Breast epithelium (tissue), 4 donors: ENCODE measurements at regions not wholly inside any gene's neighbourhood (a gene's known extent, or its start where the extent isn't known, plus 50 kb on each side); places are given as distances from the start of the nearest gene placed in this dataset.

Experiments used
- DNase-seq, 2 donors: peaks; one replicate each; pipeline ENCODE4 v3.0.0-alpha.2; 2019; ENCODE audit warnings: low spot score in 2 of 2
- H3K27ac ChIP-seq, 2 donors: fragments of 200-600 bp; sonication (generic) in 1 of 2; one replicate each; pipeline ENCODE4 v1.5.1; 2016 to 2019; ENCODE audit warnings: mild to moderate bottlenecking in 1 of 2
- H3K27me3 ChIP-seq, 2 donors: fragments of 200-600 bp; sonication (generic) in 1 of 2; one replicate each; pipeline versions ENCODE4 v1.5.1 to v1.6.0; 2017 to 2019; ENCODE audit warnings: control low read depth in 1 of 2, mild to moderate bottlenecking in 1 of 2
- H3K36me3 ChIP-seq: fragments of 200-600 bp; one replicate; pipeline ENCODE4 v1.5.1; 2019
- H3K4me1 ChIP-seq, 2 donors: fragments of 200-600 bp; sonication (generic); one replicate each; pipeline ENCODE4 v1.5.1; 2016 to 2019; ENCODE audit warnings: control low read depth in 1 of 2
- H3K4me3 ChIP-seq, 3 donors: fragments of 200-600 bp; sonication (generic); 1 replicate in 2 of 3; 2 replicates in 1 of 3; pipeline ENCODE4 v1.5.1; 2016 to 2019; ENCODE audit warnings: mild to moderate bottlenecking in 3 of 3, moderate library complexity in 2 of 3
- H3K9me3 ChIP-seq, 2 donors: fragments of 200-600 bp; sonication (generic) in 1 of 2; one replicate each; pipeline ENCODE4 v1.5.1; 2016 to 2019; ENCODE audit warnings: control low read depth in 1 of 2
- POLR2A ChIP-seq: fragments of 450-650 bp; IDR thresholded peaks from one replicate; pipeline ENCODE4 v1.6.1; 2016; ENCODE audit warnings: antibody characterized with exemption, mild to moderate bottlenecking, moderate library complexity
- POLR2AphosphoS5 ChIP-seq, 3 donors: sonication (generic); formaldehyde crosslinking; IDR thresholded peaks; one replicate each; pipeline ENCODE4 v1.6.1; 2017; ENCODE audit warnings: antibody characterized with exemption in 3 of 3
- intact Hi-C: fragments of 100-400 bp; cut with DNase I; formaldehyde crosslinking; loops from one replicate; pipeline ENCODE4 v1.15.1; 2023; ENCODE audit warnings: low total_unique reads
- TF ChIP-seq, protein P1 (sequence below), 3 donors: fragments of 450-650 bp; IDR thresholded peaks; one replicate each; pipeline ENCODE4 v1.5.1; 2016 to 2017; ENCODE audit warnings: antibody characterized with exemption in 3 of 3, mild to moderate bottlenecking in 3 of 3, moderate library complexity in 3 of 3

DNA sequence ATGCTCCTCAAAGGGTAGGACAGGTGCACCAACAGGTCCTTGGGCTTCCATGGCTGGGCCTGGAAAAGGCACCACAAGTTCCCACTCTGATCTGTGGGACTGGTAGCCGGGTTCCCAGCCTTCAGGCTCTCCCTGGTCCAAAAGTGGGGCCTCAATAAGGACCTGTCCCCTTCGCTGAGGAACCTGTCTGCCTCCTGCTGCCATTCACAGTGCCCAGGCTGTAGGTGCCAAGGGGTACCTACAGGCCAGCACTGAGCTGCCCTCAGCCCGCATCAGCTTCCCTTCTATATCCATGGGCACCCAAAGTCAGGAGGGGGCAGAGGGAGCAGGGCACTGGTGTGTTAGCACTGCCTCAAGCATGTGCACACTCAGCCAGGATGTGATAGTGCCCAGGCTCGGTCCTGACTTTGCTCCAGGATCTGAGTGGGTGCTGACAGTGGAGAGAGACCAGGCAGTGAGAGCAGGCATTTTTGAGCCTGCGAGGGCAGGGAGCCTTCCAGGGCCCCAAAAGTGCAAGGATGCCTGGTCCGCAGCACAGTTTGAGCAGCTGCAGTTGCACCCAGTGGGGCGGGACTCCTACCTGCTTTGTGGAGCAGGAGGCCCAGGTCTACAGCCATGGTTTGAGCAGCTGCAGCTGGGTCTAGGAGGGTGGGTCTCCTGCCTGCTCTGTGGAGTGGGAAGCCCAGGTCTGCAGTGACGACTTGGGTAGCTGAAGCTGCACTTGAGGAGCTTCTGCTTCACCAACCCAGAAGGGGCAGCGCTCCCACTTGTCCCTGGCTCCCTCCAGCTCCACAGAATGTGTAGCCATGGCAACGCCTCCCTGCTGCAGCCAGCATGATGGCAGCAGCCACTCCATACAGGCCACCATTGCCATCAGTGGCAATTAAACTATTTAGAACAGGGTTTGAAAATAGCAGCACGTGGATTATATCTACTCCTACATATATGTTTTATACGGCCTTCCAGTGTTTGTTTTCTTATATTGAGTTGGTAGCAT lies 376.4 kb downstream of the KCTD8 start:
- Histone ChIP-seq H3K4me1 (no peaks in the 10 kb centered on the region), H3K27ac (no peak overlapping the region), H3K9me3 (no peaks in the 10 kb centered on the region), H3K36me3 (no peaks in the 10 kb centered on the region), H3K4me3 (no peak overlapping the region), H3K27me3 (no peaks in the 10 kb centered on the region)
- intact Hi-C loops = loop anchor here (2.0 kb wide), 1 partner anchor 25 kb away; no protein-coding TSS in a partner anchor
- no peak for DNase-seq
- TF ChIP-seq POLR2A (no peak), POLR2AphosphoS5 (IDR thresholded peaks at IDR 0.05) (no peak)
- TF ChIP-seq, protein P1, sequence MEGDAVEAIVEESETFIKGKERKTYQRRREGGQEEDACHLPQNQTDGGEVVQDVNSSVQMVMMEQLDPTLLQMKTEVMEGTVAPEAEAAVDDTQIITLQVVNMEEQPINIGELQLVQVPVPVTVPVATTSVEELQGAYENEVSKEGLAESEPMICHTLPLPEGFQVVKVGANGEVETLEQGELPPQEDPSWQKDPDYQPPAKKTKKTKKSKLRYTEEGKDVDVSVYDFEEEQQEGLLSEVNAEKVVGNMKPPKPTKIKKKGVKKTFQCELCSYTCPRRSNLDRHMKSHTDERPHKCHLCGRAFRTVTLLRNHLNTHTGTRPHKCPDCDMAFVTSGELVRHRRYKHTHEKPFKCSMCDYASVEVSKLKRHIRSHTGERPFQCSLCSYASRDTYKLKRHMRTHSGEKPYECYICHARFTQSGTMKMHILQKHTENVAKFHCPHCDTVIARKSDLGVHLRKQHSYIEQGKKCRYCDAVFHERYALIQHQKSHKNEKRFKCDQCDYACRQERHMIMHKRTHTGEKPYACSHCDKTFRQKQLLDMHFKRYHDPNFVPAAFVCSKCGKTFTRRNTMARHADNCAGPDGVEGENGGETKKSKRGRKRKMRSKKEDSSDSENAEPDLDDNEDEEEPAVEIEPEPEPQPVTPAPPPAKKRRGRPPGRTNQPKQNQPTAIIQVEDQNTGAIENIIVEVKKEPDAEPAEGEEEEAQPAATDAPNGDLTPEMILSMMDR (IDR thresholded peaks at IDR 0.05) = no peak

- Histone ChIP-seq H3K27ac (no peak overlapping the region), H3K4me3 (no peak overlapping the region), H3K9me3 (no peaks in the 10 kb centered on the region), H3K27me3 (no peaks in the 10 kb centered on the region), H3K4me1 (no peaks in the 10 kb centered on the region), H3K36me3 (no peaks in the 10 kb centered on the region)
- DNase-seq = no peak
- TF ChIP-seq POLR2AphosphoS5 (IDR thresholded peaks at IDR 0.05) = no peak
- TF ChIP-seq, protein P1 (IDR thresholded peaks at IDR 0.05) = no peak
- TF ChIP-seq POLR2A = no peak
- intact Hi-C loops = no loop called here
Measured at GRCh38 chr4:44086753-44087152, 361.9 kb downstream of the KCTD8 start.

- Histone ChIP-seq H3K27me3 (no peaks in the 10 kb centered on the region), H3K4me3 (no peak overlapping the region), H3K9me3 (no peaks in the 10 kb centered on the region), H3K27ac (no peak overlapping the region), H3K4me1 (no peaks in the 10 kb centered on the region), H3K36me3 (no peaks in the 10 kb centered on the region)
- DNase-seq = no peak
- intact Hi-C loops = no loop called here
- TF ChIP-seq POLR2A (no peak), POLR2AphosphoS5 (IDR thresholded peaks at IDR 0.05) (no peak)
- TF ChIP-seq, protein P1 (IDR thresholded peaks at IDR 0.05) = no peak
Measured at GRCh38 chr4:44093390-44093789, 355.2 kb downstream of the KCTD8 start.

DNA sequence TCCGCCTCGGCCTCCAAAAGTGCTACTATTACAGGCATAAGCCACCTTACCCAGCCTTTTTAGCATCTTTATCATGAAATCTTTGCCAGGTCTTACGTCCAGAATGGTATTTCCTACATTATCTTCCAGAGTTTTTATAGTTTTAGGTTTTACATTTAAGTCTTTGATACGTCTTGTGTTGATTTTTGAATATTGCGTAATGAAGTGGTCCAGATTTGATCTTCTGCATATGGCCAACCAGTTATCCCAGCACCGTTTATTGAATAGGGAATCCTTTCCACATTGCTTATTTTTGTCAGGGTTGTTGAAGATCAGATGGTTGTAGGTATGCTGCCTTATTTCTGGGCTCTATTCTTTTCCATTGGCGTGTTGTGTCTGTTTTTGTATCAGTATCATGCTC lies 349.6 kb downstream of the KCTD8 start:
- H3K4me1 ChIP-seq = no peaks in the 10 kb centered on the region
- no peaks in the 10 kb centered on the region for H3K9me3 ChIP-seq
- H3K36me3 ChIP-seq = no peaks in the 10 kb centered on the region
- H3K4me3 ChIP-seq = no peak overlapping the region
- intact Hi-C loops = no loop called here
- no peak for DNase-seq
- TF ChIP-seq POLR2A (no peak), POLR2AphosphoS5 (IDR thresholded peaks at IDR 0.05) (no peak)
- TF ChIP-seq, protein P1 (IDR thresholded peaks at IDR 0.05) = no peak
- H3K27ac ChIP-seq = no peak overlapping the region
- no peaks in the 10 kb centered on the region for H3K27me3 ChIP-seq

DNA sequence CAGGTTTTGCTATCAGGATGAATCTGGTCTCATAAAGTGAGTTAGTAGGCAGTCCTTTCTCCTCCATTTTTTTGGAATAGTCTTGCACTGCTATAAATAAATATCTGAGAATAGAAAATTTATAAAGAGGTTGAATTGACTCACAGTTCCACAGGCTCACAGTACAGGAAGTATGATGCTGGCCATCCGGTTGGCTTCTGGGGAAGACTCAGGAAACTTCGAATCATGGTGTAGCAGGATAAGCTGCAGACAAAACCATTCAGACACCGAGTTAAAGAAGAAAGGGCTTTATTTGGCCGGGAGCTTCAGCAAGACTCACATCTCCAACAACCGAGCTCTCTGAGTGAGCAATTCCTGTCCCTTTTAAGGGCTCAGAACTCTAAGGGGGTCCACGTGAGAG lies 348.2 kb downstream of the KCTD8 start:
- H3K4me3 ChIP-seq = no peak overlapping the region
- no peak for DNase-seq
- no peak overlapping the region for H3K27ac ChIP-seq
- intact Hi-C loops = no loop called here
- no peaks in the 10 kb centered on the region for H3K27me3 ChIP-seq
- H3K4me1 ChIP-seq = no peaks in the 10 kb centered on the region
- H3K9me3 ChIP-seq = no peaks in the 10 kb centered on the region
- H3K36me3 ChIP-seq = no peaks in the 10 kb centered on the region
- TF ChIP-seq, protein P1 (IDR thresholded peaks at IDR 0.05) = no peak
- TF ChIP-seq POLR2AphosphoS5 (IDR thresholded peaks at IDR 0.05) (no peak), POLR2A (no peak)
